22Rv1 (cell line): ENCODE measurements at regions not wholly inside any gene's neighbourhood (a gene's known extent, or its start where the extent isn't known, plus 50 kb on each side); places are given as distances from the start of the nearest gene placed in this dataset.

ENCODE experiments used
- ZFX ChIP-seq: fragments of 450-650 bp; IDR thresholded peaks from 2 replicates; pipeline ENCODE4 v1.6.1; 2017; ENCODE audit warnings: antibody characterized with exemption, borderline replicate concordance
- TF ChIP-seq, protein P1 (sequence below): fragments of 450-650 bp; IDR thresholded peaks from 2 replicates; pipeline ENCODE4 v1.5.1; 2017; ENCODE audit warnings: mild to moderate bottlenecking

DNA sequence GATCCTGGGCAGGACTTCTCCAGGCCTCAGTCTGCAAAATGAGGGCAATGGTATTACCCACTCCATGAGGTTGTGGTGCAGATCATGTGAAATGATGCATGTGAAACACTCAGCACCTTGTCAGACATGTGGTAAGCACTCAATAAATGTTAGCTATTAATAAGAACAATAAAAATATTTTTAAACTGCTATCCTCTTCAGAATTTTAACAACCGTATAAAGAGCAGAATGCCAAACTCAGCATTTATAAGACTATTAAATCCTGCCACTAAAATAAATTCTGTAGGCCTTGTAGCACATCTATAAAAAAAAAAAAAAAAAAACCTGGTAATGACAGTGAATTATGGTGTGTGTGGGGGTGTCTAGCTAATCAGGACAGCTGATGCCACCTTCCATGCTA is 213.9 kb upstream of the UMPS start:
- TF ChIP-seq, protein P1, sequence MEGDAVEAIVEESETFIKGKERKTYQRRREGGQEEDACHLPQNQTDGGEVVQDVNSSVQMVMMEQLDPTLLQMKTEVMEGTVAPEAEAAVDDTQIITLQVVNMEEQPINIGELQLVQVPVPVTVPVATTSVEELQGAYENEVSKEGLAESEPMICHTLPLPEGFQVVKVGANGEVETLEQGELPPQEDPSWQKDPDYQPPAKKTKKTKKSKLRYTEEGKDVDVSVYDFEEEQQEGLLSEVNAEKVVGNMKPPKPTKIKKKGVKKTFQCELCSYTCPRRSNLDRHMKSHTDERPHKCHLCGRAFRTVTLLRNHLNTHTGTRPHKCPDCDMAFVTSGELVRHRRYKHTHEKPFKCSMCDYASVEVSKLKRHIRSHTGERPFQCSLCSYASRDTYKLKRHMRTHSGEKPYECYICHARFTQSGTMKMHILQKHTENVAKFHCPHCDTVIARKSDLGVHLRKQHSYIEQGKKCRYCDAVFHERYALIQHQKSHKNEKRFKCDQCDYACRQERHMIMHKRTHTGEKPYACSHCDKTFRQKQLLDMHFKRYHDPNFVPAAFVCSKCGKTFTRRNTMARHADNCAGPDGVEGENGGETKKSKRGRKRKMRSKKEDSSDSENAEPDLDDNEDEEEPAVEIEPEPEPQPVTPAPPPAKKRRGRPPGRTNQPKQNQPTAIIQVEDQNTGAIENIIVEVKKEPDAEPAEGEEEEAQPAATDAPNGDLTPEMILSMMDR = no peak
- no peak for TF ChIP-seq ZFX
